Testis (tissue), 2 donors: ENCODE measurements at regions not wholly inside any gene's neighbourhood (a gene's known extent, or its start where the extent isn't known, plus 50 kb on each side); places are given as distances from the start of the nearest gene placed in this dataset.

Experiments used
- CTCF ChIP-seq, 3 experiments: fragments of 450-650 bp in 2 of 3; fragments of 200-600 bp in 1 of 3; sonication (generic) in 1 of 3; IDR thresholded peaks; one replicate each; pipeline ENCODE4 v1.5.1; 2016 to 2019; ENCODE audit warnings: antibody characterized with exemption in 3 of 3, mild to moderate bottlenecking in 2 of 3, moderate library complexity in 1 of 3
- POLR2A ChIP-seq: fragments of 450-650 bp; IDR thresholded peaks from one replicate; pipeline ENCODE4 v1.6.1; 2017; ENCODE audit warnings: antibody characterized with exemption, mild to moderate bottlenecking, moderate library complexity

GRCh38 chr5:118076490-118076889 is 911.9 kb downstream of the DTWD2 start:
- TF ChIP-seq CTCF (IDR thresholded peaks at IDR 0.05) (no peak), POLR2A (no peak)
